Stomach (tissue), 8 donors: ENCODE measurements at regions not wholly inside any gene's neighbourhood (a gene's known extent, or its start where the extent isn't known, plus 50 kb on each side); places are given as distances from the start of the nearest gene placed in this dataset.

ENCODE experiments used
- DNase-seq, 2 donors: peaks; one replicate each; pipeline versions ENCODE4 v3.0.0 to v3.0.0-alpha.2; 2013 to 2019
- H3K27ac ChIP-seq, 5 donors: fragments of 200-600 bp in 4 of 5; sonication (generic) in 4 of 5; one replicate each; pipeline ENCODE4 v1.5.1; 2013 to 2019; ENCODE audit warnings: mild to moderate bottlenecking in 1 of 5, moderate library complexity in 1 of 5
- H3K27me3 ChIP-seq, 3 donors: fragments of 200-600 bp; sonication (generic); one replicate each; pipeline ENCODE4 v1.5.1; 2017 to 2019; ENCODE audit warnings: mixed run types in 1 of 3
- H3K36me3 ChIP-seq, 4 donors: fragments of 200-600 bp; sonication (generic); 1 replicate in 3 of 4; 2 replicates in 1 of 4; pipeline ENCODE4 v1.5.1; 2016 to 2019
- H3K4me1 ChIP-seq, 4 donors: fragments of 200-600 bp; sonication (generic); one replicate each; pipeline ENCODE4 v1.5.1; 2016 to 2019
- H3K4me3 ChIP-seq, 4 donors: fragments of 200-600 bp; sonication (generic) in 3 of 4; one replicate each; pipeline ENCODE4 v1.5.1; 2016 to 2019; ENCODE audit warnings: mild to moderate bottlenecking in 1 of 4
- H3K9me3 ChIP-seq, 4 donors: fragments of 200-600 bp; sonication (generic); one replicate each; pipeline ENCODE4 v1.5.1; 2016 to 2019
- CTCF ChIP-seq, 7 experiments: fragments of 450-650 bp in 4 of 7; fragments of 200-600 bp in 3 of 7; sonication (generic) in 3 of 7; IDR thresholded peaks; one replicate each; pipeline ENCODE4 v1.5.1; 2016 to 2019; ENCODE audit warnings: antibody characterized with exemption in 7 of 7, control low read depth in 2 of 7, mild to moderate bottlenecking in 1 of 7
- EP300 ChIP-seq: sonication (generic); formaldehyde crosslinking; IDR thresholded peaks from one replicate; pipeline ENCODE4 v1.6.1; 2017; ENCODE audit warnings: antibody characterized with exemption
- POLR2A ChIP-seq, 4 donors: fragments of 450-650 bp; IDR thresholded peaks; one replicate each; pipeline ENCODE4 v1.6.1; 2016; ENCODE audit warnings: antibody characterized with exemption in 4 of 4, control low read depth in 2 of 4, mild to moderate bottlenecking in 1 of 4, moderate library complexity in 1 of 4
- POLR2AphosphoS5 ChIP-seq, 3 donors: sonication (generic); formaldehyde crosslinking; IDR thresholded peaks; one replicate each; pipeline ENCODE4 v1.6.1; 2016; ENCODE audit warnings: antibody characterized with exemption in 3 of 3
- WGBS, 5 donors: extraction: QIAGEN DNeasy Blood & Tissue Kit in 3 of 5; methylation state at CpG; one replicate each; pipeline versions ENCODE4 v1.1.5 to v1.1.7; 2013 to 2018; 5-methylcytosine and 5-hydroxymethylcytosine counted together
- intact Hi-C: fragments of 100-400 bp; cut with DNase I; formaldehyde crosslinking; loops from one replicate; pipeline ENCODE4 v1.15.1; 2023; ENCODE audit warnings: low total_unique reads
- donor health status: healthy with polysubstance abuse.
- donor health status: Bipolar disorder and iron deficiency.
- donor health status: healthy.

- Histone ChIP-seq H3K9me3 (no peaks in the 10 kb centered on the region), H3K4me1 (no peaks in the 10 kb centered on the region), H3K36me3 (no peaks in the 10 kb centered on the region), H3K27me3 (no peaks in the 10 kb centered on the region), H3K27ac (no peak overlapping the region), H3K4me3 (no peak overlapping the region)
- 79 to 96% (median 87%) methylated on average over 1 of the region's 1 CpG for WGBS, 5 donors
- TF ChIP-seq CTCF (IDR thresholded peaks at IDR 0.05) (no peak), POLR2A (IDR thresholded peaks at IDR 0.05) (no peak), EP300 (no peak), POLR2AphosphoS5 (IDR thresholded peaks at IDR 0.05) (no peak)
- intact Hi-C loops, result no loop called here
- DNase-seq, result no peak
Observed at GRCh38 chr2:82814146-82814545, 1644.9 kb downstream of the SUCLG1 start.

DNA sequence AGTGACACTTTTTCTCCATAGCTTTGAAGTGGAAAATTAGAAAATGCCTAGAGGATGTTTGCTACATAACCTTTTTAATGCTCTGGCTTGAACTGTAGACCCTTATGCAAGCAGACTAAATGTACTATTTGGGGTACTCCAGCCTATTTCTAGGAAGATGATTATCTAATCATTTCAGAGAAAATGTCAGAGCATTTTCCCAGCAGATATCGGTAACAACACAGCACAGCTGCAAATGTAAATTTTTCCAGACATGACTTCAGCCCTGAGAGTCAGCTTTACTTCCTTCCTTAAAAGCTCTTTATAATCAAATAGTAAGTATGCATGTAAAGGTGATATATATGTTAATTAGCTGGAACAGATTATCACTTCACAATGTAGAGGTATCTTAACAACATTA lies 1647.1 kb downstream of the SUCLG1 start:
- intact Hi-C loops, result no loop called here
- Histone ChIP-seq H3K27ac (no peak overlapping the region), H3K36me3 (no peaks in the 10 kb centered on the region), H3K4me1 (no peaks in the 10 kb centered on the region), H3K9me3 (no peaks in the 10 kb centered on the region), H3K27me3 (no peaks in the 10 kb centered on the region), H3K4me3 (no peak overlapping the region)
- WGBS, 5 donors, result 20 to 45% (median 29%) methylated on average over 1 of the region's 1 CpG
- TF ChIP-seq POLR2A (IDR thresholded peaks at IDR 0.05), result no peak
- no peak for TF ChIP-seq POLR2AphosphoS5 (IDR thresholded peaks at IDR 0.05)
- no peak for TF ChIP-seq EP300
- TF ChIP-seq CTCF (IDR thresholded peaks at IDR 0.05), result no peak
- no peak for DNase-seq

GRCh38 chr2:82803307-82803706 lies 1655.8 kb downstream of the SUCLG1 start:
- no peak overlapping the region for H3K4me3 ChIP-seq
- no peaks in the 10 kb centered on the region for H3K36me3 ChIP-seq
- WGBS, 5 donors, result 89 to 100% (median 94%) methylated on average over 1 to 2 of the region's 2 CpGs
- peaks cover 0 to 39% (median 30%) of the 10 kb centered on the region in 4 donors for H3K9me3 ChIP-seq
- no peaks in the 10 kb centered on the region for H3K4me1 ChIP-seq
- TF ChIP-seq POLR2AphosphoS5 (IDR thresholded peaks at IDR 0.05), result no peak
- TF ChIP-seq EP300, result no peak
- TF ChIP-seq POLR2A (IDR thresholded peaks at IDR 0.05), result no peak
- TF ChIP-seq CTCF (IDR thresholded peaks at IDR 0.05), result no peak
- H3K27ac ChIP-seq, result no peak overlapping the region
- intact Hi-C loops, result no loop called here
- DNase-seq, result no peak
- no peaks in the 10 kb centered on the region for H3K27me3 ChIP-seq

DNA sequence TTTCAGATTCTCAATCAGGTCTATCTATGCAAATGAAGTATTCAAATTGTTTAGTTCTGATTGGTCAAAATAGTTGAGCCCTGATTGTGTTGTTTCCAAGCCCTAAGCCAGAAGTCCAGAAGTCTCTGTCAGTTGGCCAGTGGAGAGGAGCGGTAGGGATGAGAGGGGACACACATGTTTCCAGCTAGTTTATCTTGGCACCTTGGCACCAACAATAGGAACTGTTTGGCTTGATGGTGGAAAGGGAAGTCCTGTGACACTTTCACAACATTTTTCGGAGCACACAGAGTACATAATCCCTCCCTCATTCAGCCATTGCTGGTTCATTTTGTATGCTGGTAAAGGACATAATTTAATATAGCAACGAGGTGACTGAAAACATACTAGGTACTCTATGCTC lies 1661.6 kb downstream of the SUCLG1 start:
- 82 to 89% (median 88%) methylated on average over 3 of the region's 3 CpGs for WGBS, 5 donors
- no peak for DNase-seq
- no peak for TF ChIP-seq CTCF (IDR thresholded peaks at IDR 0.05)
- TF ChIP-seq EP300, result no peak
- TF ChIP-seq POLR2AphosphoS5 (IDR thresholded peaks at IDR 0.05), result no peak
- no peak for TF ChIP-seq POLR2A (IDR thresholded peaks at IDR 0.05)
- H3K9me3 ChIP-seq, result peaks cover 0 to 7% (median under 1%) of the 10 kb centered on the region in 4 donors
- no peak overlapping the region for H3K4me3 ChIP-seq
- no peaks in the 10 kb centered on the region for H3K27me3 ChIP-seq
- intact Hi-C loops, result no loop called here
- no peaks in the 10 kb centered on the region for H3K4me1 ChIP-seq
- H3K36me3 ChIP-seq, result no peaks in the 10 kb centered on the region
- no peak overlapping the region for H3K27ac ChIP-seq
